Gastroesophageal sphincter (tissue), 3 donors: ENCODE measurements at regions not wholly inside any gene's neighbourhood (a gene's known extent, or its start where the extent isn't known, plus 50 kb on each side); places are given as distances from the start of the nearest gene placed in this dataset.

ENCODE experiments used
- CTCF ChIP-seq, 4 experiments: fragments of 200-600 bp in 2 of 4; fragments of 450-650 bp in 2 of 4; sonication (generic) in 1 of 4; IDR thresholded peaks; one replicate each; pipeline ENCODE4 v1.5.1; 2017 to 2019; ENCODE audit warnings: antibody characterized with exemption in 4 of 4, mild to moderate bottlenecking in 2 of 4, moderate library complexity in 2 of 4
- EP300 ChIP-seq: sonication (generic); formaldehyde crosslinking; IDR thresholded peaks from one replicate; pipeline ENCODE4 v1.6.1; 2017; ENCODE audit warnings: antibody characterized with exemption, mild to moderate bottlenecking
- POLR2A ChIP-seq, 2 donors: fragments of 450-650 bp; IDR thresholded peaks; one replicate each; pipeline ENCODE4 v1.6.1; 2017; ENCODE audit warnings: antibody characterized with exemption in 2 of 2, mild to moderate bottlenecking in 2 of 2, moderate library complexity in 1 of 2
- POLR2AphosphoS5 ChIP-seq: sonication (generic); formaldehyde crosslinking; IDR thresholded peaks from one replicate; pipeline ENCODE4 v1.6.1; 2017; ENCODE audit warnings: antibody characterized with exemption

GRCh38 chr14:88106377-88106776 lies 101.4 kb downstream of the GPR65 start:
- no peak for TF ChIP-seq CTCF (IDR thresholded peaks at IDR 0.05)
- TF ChIP-seq POLR2A (IDR thresholded peaks at IDR 0.05) = no peak
- no peak for TF ChIP-seq POLR2AphosphoS5
- no peak for TF ChIP-seq EP300
